ENCODE measurements at regions not wholly inside any gene's neighbourhood (a gene's known extent, or its start where the extent isn't known, plus 50 kb on each side); places are given as distances from the start of the nearest gene placed in this dataset.

DNA sequence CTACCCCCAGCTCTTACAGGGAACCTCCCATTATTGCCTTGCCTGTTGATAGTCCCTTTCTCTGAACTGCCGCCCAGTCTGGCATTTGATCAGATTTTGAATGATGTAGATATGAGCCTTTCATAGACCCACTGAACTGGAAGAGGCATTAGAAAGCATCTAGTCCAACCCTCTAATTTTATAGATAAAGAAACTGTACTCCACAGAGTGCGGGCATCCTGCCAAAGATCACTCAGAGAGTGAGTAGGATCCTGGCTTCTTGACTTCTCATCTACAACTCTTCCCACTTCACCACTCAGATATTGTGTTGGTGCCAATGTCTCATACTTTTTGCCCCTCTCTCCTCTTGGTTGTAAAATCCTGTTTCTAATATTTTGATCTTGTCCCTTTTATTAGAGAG is 179.2 kb upstream of the BMP2 start:
- TF ChIP-seq, protein P1, sequence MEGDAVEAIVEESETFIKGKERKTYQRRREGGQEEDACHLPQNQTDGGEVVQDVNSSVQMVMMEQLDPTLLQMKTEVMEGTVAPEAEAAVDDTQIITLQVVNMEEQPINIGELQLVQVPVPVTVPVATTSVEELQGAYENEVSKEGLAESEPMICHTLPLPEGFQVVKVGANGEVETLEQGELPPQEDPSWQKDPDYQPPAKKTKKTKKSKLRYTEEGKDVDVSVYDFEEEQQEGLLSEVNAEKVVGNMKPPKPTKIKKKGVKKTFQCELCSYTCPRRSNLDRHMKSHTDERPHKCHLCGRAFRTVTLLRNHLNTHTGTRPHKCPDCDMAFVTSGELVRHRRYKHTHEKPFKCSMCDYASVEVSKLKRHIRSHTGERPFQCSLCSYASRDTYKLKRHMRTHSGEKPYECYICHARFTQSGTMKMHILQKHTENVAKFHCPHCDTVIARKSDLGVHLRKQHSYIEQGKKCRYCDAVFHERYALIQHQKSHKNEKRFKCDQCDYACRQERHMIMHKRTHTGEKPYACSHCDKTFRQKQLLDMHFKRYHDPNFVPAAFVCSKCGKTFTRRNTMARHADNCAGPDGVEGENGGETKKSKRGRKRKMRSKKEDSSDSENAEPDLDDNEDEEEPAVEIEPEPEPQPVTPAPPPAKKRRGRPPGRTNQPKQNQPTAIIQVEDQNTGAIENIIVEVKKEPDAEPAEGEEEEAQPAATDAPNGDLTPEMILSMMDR (IDR thresholded peaks at IDR 0.05; ENCODE audit: insufficient read depth, low read length): no peak
- TF ChIP-seq SPI1 (IDR thresholded peaks at IDR 0.05; ENCODE audit: borderline replicate concordance, low read depth): no peak
- TF ChIP-seq POLR2AphosphoS5 (IDR thresholded peaks at IDR 0.05; ENCODE audit: low read depth): no peak
- TF ChIP-seq, protein P2, sequence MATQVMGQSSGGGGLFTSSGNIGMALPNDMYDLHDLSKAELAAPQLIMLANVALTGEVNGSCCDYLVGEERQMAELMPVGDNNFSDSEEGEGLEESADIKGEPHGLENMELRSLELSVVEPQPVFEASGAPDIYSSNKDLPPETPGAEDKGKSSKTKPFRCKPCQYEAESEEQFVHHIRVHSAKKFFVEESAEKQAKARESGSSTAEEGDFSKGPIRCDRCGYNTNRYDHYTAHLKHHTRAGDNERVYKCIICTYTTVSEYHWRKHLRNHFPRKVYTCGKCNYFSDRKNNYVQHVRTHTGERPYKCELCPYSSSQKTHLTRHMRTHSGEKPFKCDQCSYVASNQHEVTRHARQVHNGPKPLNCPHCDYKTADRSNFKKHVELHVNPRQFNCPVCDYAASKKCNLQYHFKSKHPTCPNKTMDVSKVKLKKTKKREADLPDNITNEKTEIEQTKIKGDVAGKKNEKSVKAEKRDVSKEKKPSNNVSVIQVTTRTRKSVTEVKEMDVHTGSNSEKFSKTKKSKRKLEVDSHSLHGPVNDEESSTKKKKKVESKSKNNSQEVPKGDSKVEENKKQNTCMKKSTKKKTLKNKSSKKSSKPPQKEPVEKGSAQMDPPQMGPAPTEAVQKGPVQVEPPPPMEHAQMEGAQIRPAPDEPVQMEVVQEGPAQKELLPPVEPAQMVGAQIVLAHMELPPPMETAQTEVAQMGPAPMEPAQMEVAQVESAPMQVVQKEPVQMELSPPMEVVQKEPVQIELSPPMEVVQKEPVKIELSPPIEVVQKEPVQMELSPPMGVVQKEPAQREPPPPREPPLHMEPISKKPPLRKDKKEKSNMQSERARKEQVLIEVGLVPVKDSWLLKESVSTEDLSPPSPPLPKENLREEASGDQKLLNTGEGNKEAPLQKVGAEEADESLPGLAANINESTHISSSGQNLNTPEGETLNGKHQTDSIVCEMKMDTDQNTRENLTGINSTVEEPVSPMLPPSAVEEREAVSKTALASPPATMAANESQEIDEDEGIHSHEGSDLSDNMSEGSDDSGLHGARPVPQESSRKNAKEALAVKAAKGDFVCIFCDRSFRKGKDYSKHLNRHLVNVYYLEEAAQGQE (IDR thresholded peaks at IDR 0.05; ENCODE audit: insufficient replicate concordance, low read depth): no peak
- no peak for TF ChIP-seq GABPA (IDR thresholded peaks at IDR 0.05; ENCODE audit: low read depth)

Measured in HL-60 (cell line).